BJ (cell line): ENCODE measurements at regions not wholly inside any gene's neighbourhood (a gene's known extent, or its start where the extent isn't known, plus 50 kb on each side); places are given as distances from the start of the nearest gene placed in this dataset.

Experiments used
- CTCF ChIA-PET: fragments of 350-600 bp; formaldehyde crosslinking; extraction: SDS; loops from one replicate; lab custom pipeline; 2021; ENCODE audit warnings: antibody characterized with exemption, inconsistent platforms; lab: Yijun Ruan, JAX
- POLR2A ChIA-PET: fragments of 300-600 bp; sonication (Branson Sonifier 250); formaldehyde crosslinking; extraction: SDS; loops from one replicate; lab custom pipeline; 2021; ENCODE audit warnings: antibody characterized with exemption; lab: Charles Lee
- DNase-seq: peaks from one replicate; pipeline ENCODE4 v3.0.0-alpha.2; 2011; ENCODE audit warnings: low read depth
- H3K27me3 ChIP-seq: 2 replicates; pipeline ENCODE4 v1.6.0; 2011; ENCODE audit warnings: low read length; ENCODE audit not compliant: control insufficient read depth, insufficient read depth
- H3K36me3 ChIP-seq: 2 replicates; pipeline ENCODE4 v1.5.1; 2011; ENCODE audit warnings: low read length; ENCODE audit not compliant: control insufficient read depth, insufficient read depth
- H3K4me3 ChIP-seq: 2 replicates; pipeline ENCODE4 v1.5.1; 2011; ENCODE audit warnings: low read depth, mild to moderate bottlenecking, control low read depth, low read length
- CTCF ChIP-seq: IDR thresholded peaks from 2 replicates; pipeline ENCODE4 v1.5.1; 2011; ENCODE audit warnings: low read depth, mild to moderate bottlenecking, control low read depth, inconsistent platforms, low read length, moderate library complexity; ENCODE audit not compliant: insufficient read depth

- H3K4me3 ChIP-seq, result no peak overlapping the region
- no peak for TF ChIP-seq CTCF
- no peaks in the 10 kb centered on the region for H3K36me3 ChIP-seq
- ChIA-PET CTCF (no interaction called here), POLR2A (no interaction called here)
- H3K27me3 ChIP-seq, result no peaks in the 10 kb centered on the region
- no peak for DNase-seq
Measured at GRCh38 chr5:101112645-101113044, 209.6 kb upstream of the ST8SIA4 start.

GRCh38 chr5:101103874-101104273 is 200.8 kb upstream of the ST8SIA4 start:
- Histone ChIP-seq H3K27me3 (no peaks in the 10 kb centered on the region), H3K4me3 (no peak overlapping the region), H3K36me3 (no peaks in the 10 kb centered on the region)
- no peak for TF ChIP-seq CTCF
- ChIA-PET CTCF (no interaction called here), POLR2A (no interaction called here)
- DNase-seq, result no peak

DNA sequence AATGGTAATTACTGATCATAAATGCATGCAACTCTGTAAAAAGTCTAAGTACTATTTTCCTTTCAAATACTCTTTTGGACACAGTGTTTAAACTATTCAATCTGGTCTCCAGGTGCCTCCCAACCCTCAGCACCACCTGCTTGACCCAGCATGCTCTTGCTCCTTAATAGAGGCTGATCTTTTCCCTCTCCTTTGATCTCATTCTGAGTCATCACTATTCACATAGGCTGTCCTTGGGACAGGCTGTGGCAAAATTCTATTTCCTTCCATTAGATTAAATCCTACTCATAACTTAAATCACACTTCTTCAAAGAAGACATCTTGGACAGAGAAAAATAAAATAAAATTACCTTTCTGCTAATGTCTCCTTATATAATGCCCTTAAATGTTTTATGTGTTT is 199.4 kb upstream of the ST8SIA4 start:
- ChIA-PET POLR2A (no interaction called here), CTCF (no interaction called here)
- Histone ChIP-seq H3K27me3 (no peaks in the 10 kb centered on the region), H3K36me3 (no peaks in the 10 kb centered on the region), H3K4me3 (no peak overlapping the region)
- no peak for TF ChIP-seq CTCF
- DNase-seq, result no peak

GRCh38 chr5:101091902-101092301 is 188.8 kb upstream of the ST8SIA4 start:
- no peak for DNase-seq
- ChIA-PET POLR2A (no interaction called here), CTCF (interaction anchor here (0.6 kb wide), 1 partner anchor 549 kb away, joined by 3 read pairs; no protein-coding TSS in a partner anchor)
- TF ChIP-seq CTCF, result no peak
- Histone ChIP-seq H3K27me3 (no peaks in the 10 kb centered on the region), H3K36me3 (no peaks in the 10 kb centered on the region), H3K4me3 (no peak overlapping the region)

DNA sequence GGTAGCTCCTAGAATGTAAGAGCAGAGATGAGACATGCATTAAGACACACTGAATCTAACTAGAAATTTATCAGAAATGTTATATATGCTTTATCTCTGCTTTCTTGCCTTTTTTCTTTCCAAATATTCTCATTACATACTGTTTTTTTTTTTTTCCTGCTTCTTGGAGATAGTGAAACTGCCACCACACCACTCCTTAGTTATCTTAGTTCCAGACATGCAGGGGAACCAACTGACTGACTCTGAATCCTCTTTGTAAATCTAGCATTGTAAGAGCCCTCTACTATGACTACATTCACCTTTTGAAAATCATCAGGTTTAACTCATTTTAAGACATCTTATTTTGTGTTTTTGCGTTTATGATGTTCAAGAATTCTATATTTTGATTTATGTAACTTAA is 181.3 kb upstream of the ST8SIA4 start:
- DNase-seq, result no peak
- H3K4me3 ChIP-seq, result no peak overlapping the region
- H3K27me3 ChIP-seq, result no peaks in the 10 kb centered on the region
- no peaks in the 10 kb centered on the region for H3K36me3 ChIP-seq
- TF ChIP-seq CTCF, result no peak
- ChIA-PET CTCF (no interaction called here), POLR2A (no interaction called here)
